LNCaP clone FGC (cell line): ENCODE measurements at regions not wholly inside any gene's neighbourhood (a gene's known extent, or its start where the extent isn't known, plus 50 kb on each side); places are given as distances from the start of the nearest gene placed in this dataset.

Experiments
- DNase-seq: peaks from one replicate; pipeline ENCODE4 v3.0.0-alpha.2; 2011; ENCODE audit warnings: low read depth
- H3K4me3 ChIP-seq: 2 replicates; pipeline ENCODE4 v1.5.1; 2011; ENCODE audit warnings: mild to moderate bottlenecking, low read depth, low read length, control low read depth
- CTCF ChIP-seq: IDR thresholded peaks from 2 replicates; pipeline ENCODE4 v1.5.1; 2012; ENCODE audit warnings: mild to moderate bottlenecking; ENCODE audit not compliant: control insufficient read depth, insufficient read depth; ENCODE audit errors: extremely low read depth

- no peak overlapping the region for H3K4me3 ChIP-seq
- no peak for TF ChIP-seq CTCF
- no peak for DNase-seq
Measured at GRCh38 chr2:41916177-41916576, 131.6 kb upstream of the PKDCC start.

DNA sequence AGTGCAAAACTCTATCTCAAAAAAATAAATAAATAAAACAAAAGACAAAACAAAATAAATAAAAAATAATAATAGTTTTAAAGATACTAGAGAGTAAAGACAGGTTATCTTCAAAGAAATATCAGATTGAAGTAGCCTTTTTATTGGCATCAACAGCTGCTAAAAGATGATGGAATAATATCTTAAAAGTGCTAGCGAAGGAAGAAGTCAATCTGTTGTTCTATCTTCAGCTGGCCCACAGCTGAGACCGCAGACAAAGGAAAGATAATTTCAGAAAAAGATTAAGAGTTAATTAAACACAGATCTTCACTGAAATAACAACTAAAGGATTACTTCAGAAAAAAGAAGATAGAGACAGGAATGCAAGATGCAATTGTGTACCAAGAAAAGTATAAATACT is 130.2 kb upstream of the PKDCC start:
- DNase-seq: no peak
- TF ChIP-seq CTCF: no peak

DNA sequence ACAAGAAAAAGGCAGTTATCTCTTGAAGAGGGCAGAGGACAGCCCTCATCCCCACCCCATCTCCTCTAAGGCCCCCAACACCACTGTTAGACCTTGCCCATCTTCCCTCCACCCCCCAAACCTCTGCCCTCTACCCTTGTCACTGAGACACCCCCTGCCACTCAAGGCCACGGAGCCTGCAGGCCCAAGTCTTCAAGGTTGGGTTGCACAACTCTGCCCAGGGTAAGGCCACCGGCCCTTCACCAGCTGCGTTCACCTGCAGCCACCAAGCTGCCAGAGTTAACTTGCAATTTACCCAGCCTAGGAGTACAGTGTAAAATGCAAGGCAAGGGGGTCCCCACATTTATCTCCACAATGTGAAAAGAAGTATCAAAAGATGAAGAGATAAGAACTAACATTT is 128.7 kb upstream of the PKDCC start:
- TF ChIP-seq CTCF: no peak
- DNase-seq: no peak
- H3K4me3 ChIP-seq: no peak overlapping the region

More for the DNA sequence above, 130.2 kb upstream of the PKDCC start:
- H3K4me3 ChIP-seq: no peak overlapping the region

- TF ChIP-seq CTCF: no peak
- DNase-seq: no peak
- no peak overlapping the region for H3K4me3 ChIP-seq
Measured at GRCh38 chr2:41920181-41920580, 127.6 kb upstream of the PKDCC start.

DNA sequence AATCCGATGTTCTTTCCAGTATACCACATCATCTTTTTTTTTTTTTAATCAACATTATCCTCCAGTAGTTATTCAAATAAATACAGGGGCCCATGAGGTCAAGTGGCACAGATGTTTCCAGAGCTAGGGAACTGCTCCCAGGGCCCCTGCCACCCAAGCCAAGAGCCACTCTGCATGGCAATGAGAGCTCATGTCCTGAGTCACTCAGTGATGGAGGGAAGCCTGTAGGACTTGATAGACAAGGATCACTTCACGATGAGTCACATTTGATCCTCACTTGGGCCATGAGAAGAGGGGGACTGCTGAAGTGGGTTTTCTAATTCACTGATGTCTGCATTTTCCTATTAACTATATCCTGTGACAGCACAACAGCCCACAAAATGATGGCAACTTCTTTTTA is 127.0 kb upstream of the PKDCC start:
- no peak for TF ChIP-seq CTCF
- no peak overlapping the region for H3K4me3 ChIP-seq
- no peak for DNase-seq

DNA sequence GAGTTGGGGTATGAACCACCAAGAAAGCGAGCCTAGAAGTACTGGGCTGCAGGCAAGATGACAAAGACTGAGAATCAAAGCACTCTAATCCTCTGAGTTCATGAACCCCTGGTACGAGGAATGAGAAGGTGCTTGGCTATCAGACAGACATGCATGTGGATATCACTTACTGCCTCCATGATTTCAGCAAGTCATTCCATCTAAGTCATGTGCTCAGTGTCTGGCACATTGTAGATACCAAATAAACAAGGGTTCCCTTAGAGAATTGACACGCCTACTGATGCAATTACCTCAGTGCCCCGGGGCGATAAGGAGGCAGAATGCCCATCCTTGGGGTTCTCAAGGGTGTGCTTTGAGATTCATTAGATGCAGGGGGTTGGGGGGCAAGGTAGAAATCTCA is 125.6 kb upstream of the PKDCC start:
- H3K4me3 ChIP-seq: no peak overlapping the region
- no peak for DNase-seq
- no peak for TF ChIP-seq CTCF

DNA sequence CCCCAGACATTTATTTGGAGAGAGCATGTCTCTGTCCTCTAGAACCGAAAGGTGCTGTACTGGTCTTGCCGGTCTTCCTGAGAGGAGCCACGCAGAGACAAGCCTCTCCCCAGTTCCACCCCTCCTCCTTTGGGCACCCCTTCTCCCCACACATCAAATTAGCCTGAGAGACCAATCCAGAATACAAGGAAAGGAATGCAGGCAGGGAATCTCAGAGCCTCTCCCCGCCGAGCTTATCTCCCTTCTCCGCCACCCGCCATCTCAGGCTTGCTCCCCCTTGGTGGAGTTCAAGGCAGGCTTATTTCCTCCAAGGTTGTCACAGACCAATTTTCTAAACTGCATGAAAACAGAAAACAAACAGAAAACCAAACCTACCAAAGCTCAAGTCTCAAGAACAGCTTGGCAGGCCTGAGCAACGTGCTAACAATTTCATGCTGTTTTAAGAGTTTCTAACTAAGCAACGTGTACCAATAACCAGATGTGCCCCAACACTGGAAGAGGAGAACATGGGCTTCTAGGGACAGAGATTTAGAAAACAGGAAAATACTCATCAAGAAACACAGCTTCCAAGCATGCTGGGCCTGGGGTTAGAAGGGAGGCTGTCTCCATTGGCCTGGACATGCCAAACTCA is 124.5 kb upstream of the PKDCC start:
- no peak overlapping the region for H3K4me3 ChIP-seq
- DNase-seq: no peak
- TF ChIP-seq CTCF: no peak
